Fibroblast of lung (primary cell): ENCODE measurements at regions not wholly inside any gene's neighbourhood (a gene's known extent, or its start where the extent isn't known, plus 50 kb on each side); places are given as distances from the start of the nearest gene placed in this dataset.

Experiments used
- CTCF ChIP-seq, 2 donors: IDR thresholded peaks in 1 of 2; conservative IDR thresholded peaks in 1 of 2; 1 replicate in 1 of 2; 2 replicates in 1 of 2; pipeline ENCODE4 v1.5.1; 2011 to 2012; ENCODE audit warnings: low read length in 2 of 2, control low read depth in 1 of 2, inconsistent platforms in 1 of 2, low read depth in 1 of 2, mild to moderate bottlenecking in 1 of 2
- EZH2 ChIP-seq: IDR thresholded peaks from 2 replicates; pipeline ENCODE4 v1.5.1; 2012; ENCODE audit warnings: low read length, control low read depth, mild to moderate bottlenecking; ENCODE audit errors: missing control alignments

DNA sequence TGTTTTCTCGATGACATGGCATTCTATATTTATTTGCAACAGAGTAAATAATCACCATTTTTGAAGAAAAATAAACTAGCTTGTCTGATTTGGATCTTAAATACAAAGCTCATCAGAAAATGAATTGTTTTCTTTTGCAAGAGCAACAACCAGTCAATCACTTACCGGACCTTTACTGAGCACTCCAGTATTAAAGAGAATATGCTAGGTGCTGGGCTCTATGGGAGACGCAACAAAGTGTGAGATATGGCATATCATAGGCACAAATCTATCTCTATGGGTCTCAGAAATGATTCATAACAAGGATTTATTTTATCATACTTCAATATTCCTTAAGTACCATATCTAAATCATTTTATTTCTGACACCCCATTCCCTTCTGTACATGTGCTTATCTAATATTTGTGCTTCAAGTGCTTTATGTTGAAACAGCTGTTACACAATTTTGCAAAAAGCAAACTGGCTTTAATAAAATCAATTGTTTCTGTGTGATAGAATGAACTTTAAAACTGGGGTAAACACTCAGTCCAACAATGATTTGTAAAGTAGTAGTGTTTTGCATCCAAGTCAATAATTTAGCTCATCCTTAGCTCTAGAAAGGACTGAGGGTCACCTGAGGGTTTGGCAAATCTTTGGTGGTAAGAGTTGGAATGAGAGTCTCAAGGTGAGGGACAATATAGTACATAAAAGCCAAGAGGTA lies 88.4 kb upstream of the SPANXB1 start:
- TF ChIP-seq CTCF (conservative IDR thresholded peaks at IDR 0.05 in 1 of 2, IDR thresholded peaks at IDR 0.05 in 1 of 2; ENCODE audit: low read depth in 1 of 2, low read length in 2 of 2), result no peak
- no peak for TF ChIP-seq EZH2
